ENCODE measurements at regions not wholly inside any gene's neighbourhood (a gene's known extent, or its start where the extent isn't known, plus 50 kb on each side); places are given as distances from the start of the nearest gene placed in this dataset.

DNA sequence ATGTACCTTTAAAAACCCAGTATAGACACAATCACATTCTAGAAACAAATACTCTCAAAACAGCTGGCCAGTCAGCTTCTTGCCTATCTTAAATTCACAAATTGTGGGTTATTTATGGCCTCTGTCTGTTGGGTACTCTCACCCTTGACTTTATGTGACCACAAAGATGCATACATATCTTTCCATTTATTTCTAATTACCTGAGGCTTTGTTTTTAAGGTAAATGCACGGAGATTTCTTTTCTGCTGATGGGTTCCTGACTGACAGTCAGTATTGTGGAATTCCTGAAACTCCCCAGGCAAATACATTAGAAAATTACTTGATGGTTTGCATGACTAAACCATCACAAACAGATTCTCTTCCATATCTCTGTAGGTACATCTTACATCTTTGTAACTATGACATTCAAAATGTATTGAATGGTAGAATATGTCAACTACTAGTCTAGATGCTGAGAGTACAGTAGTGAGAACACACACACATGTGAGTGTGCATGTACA, 107.7 kb downstream of the EDEM1 start (continued):
- TF ChIP-seq, protein P1, sequence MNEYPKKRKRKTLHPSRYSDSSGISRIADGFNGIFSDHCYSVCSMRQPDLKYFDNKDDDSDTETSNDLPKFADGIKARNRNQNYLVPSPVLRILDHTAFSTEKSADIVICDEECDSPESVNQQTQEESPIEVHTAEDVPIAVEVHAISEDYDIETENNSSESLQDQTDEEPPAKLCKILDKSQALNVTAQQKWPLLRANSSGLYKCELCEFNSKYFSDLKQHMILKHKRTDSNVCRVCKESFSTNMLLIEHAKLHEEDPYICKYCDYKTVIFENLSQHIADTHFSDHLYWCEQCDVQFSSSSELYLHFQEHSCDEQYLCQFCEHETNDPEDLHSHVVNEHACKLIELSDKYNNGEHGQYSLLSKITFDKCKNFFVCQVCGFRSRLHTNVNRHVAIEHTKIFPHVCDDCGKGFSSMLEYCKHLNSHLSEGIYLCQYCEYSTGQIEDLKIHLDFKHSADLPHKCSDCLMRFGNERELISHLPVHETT (CRISPR knock-in tag; conservative IDR thresholded peaks at IDR 0.05 in 1 of 2, IDR thresholded peaks at IDR 0.05 in 1 of 2) = no peak
- TF ChIP-seq TAF15 (IDR thresholded peaks at IDR 0.05; ENCODE audit: low read depth, low read length) (no peak), JUN (IDR thresholded peaks at IDR 0.05; ENCODE audit: borderline replicate concordance, low read depth, low read length) (no peak), JUN (CRISPR knock-in tag; IDR thresholded peaks at IDR 0.05; ENCODE audit: borderline replicate concordance) (no peak), DDX20 (tag; IDR thresholded peaks at IDR 0.05; ENCODE audit: low read depth) (no peak), SLC30A9 (CRISPR knock-in tag; IDR thresholded peaks at IDR 0.05) (no peak), CCNT2 (IDR thresholded peaks at IDR 0.05; ENCODE audit: borderline replicate concordance, extremely low read depth, insufficient read length, low read depth, low read length) (no peak), U2AF2 (optimal IDR thresholded peaks at IDR 0.05; ENCODE audit: low read depth, low read length) (no peak)
- TF ChIP-seq, protein P2, sequence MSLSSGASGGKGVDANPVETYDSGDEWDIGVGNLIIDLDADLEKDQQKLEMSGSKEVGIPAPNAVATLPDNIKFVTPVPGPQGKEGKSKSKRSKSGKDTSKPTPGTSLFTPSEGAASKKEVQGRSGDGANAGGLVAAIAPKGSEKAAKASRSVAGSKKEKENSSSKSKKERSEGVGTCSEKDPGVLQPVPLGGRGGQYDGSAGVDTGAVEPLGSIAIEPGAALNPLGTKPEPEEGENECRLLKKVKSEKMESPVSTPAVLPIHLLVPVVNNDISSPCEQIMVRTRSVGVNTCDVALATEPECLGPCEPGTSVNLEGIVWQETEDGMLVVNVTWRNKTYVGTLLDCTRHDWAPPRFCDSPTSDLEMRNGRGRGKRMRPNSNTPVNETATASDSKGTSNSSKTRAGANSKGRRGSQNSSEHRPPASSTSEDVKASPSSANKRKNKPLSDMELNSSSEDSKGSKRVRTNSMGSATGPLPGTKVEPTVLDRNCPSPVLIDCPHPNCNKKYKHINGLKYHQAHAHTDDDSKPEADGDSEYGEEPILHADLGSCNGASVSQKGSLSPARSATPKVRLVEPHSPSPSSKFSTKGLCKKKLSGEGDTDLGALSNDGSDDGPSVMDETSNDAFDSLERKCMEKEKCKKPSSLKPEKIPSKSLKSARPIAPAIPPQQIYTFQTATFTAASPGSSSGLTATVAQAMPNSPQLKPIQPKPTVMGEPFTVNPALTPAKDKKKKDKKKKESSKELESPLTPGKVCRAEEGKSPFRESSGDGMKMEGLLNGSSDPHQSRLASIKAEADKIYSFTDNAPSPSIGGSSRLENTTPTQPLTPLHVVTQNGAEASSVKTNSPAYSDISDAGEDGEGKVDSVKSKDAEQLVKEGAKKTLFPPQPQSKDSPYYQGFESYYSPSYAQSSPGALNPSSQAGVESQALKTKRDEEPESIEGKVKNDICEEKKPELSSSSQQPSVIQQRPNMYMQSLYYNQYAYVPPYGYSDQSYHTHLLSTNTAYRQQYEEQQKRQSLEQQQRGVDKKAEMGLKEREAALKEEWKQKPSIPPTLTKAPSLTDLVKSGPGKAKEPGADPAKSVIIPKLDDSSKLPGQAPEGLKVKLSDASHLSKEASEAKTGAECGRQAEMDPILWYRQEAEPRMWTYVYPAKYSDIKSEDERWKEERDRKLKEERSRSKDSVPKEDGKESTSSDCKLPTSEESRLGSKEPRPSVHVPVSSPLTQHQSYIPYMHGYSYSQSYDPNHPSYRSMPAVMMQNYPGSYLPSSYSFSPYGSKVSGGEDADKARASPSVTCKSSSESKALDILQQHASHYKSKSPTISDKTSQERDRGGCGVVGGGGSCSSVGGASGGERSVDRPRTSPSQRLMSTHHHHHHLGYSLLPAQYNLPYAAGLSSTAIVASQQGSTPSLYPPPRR (CRISPR knock-in tag; IDR thresholded peaks at IDR 0.05; ENCODE audit: borderline replicate concordance) = no peak
